ENCODE measurements at regions not wholly inside any gene's neighbourhood (a gene's known extent, or its start where the extent isn't known, plus 50 kb on each side); places are given as distances from the start of the nearest gene placed in this dataset.

GRCh38 chr19:29393915-29394460 is 131.8 kb upstream of the VSTM2B start:
- H3K4me3 ChIP-seq (ENCODE audit: low read depth, low read length) = no peak overlapping the region
- no peak for DNase-seq (ENCODE audit: low read depth)
- in situ Hi-C loops (cut with HindIII; ENCODE audit: low sequenced_read_pairs) = no loop called here
- TF ChIP-seq CTCF (IDR thresholded peaks at IDR 0.05; ENCODE audit: low read depth, low read length, missing control alignments) = no peak

- no peak for TF ChIP-seq CTCF (IDR thresholded peaks at IDR 0.05; ENCODE audit: low read depth, low read length, missing control alignments)
- DNase-seq (ENCODE audit: low read depth) = no peak
- H3K4me3 ChIP-seq (ENCODE audit: low read depth, low read length) = no peak overlapping the region
- in situ Hi-C loops (cut with HindIII; ENCODE audit: low sequenced_read_pairs) = no loop called here
Observed at GRCh38 chr19:29395111-29395733, 130.6 kb upstream of the VSTM2B start.

- in situ Hi-C loops (cut with HindIII; ENCODE audit: low sequenced_read_pairs) = no loop called here
- no peak for TF ChIP-seq CTCF (IDR thresholded peaks at IDR 0.05; ENCODE audit: low read depth, low read length, missing control alignments)
- DNase-seq (ENCODE audit: low read depth) = no peak
- H3K4me3 ChIP-seq (ENCODE audit: low read depth, low read length) = no peak overlapping the region
Observed at GRCh38 chr19:29395734-29396414, 129.9 kb upstream of the VSTM2B start.

GRCh38 chr19:29396925-29397324 is 128.9 kb upstream of the VSTM2B start:
- in situ Hi-C loops (cut with HindIII; ENCODE audit: low sequenced_read_pairs) = no loop called here
- no peak for TF ChIP-seq CTCF (IDR thresholded peaks at IDR 0.05; ENCODE audit: low read depth, low read length, missing control alignments)
- no peak for DNase-seq (ENCODE audit: low read depth)
- H3K4me3 ChIP-seq (ENCODE audit: low read depth, low read length) = no peak overlapping the region

- in situ Hi-C loops (cut with HindIII; ENCODE audit: low sequenced_read_pairs) = no loop called here
- no peak overlapping the region for H3K4me3 ChIP-seq (ENCODE audit: low read depth, low read length)
- no peak for TF ChIP-seq CTCF (IDR thresholded peaks at IDR 0.05; ENCODE audit: low read depth, low read length, missing control alignments)
- DNase-seq (ENCODE audit: low read depth) = no peak
Observed at GRCh38 chr19:29397748-29398147, 128.0 kb upstream of the VSTM2B start.

GRCh38 chr19:29399804-29400203 is 126.0 kb upstream of the VSTM2B start:
- in situ Hi-C loops (cut with HindIII; ENCODE audit: low sequenced_read_pairs) = no loop called here
- H3K4me3 ChIP-seq (ENCODE audit: low read depth, low read length) = no peak overlapping the region
- DNase-seq (ENCODE audit: low read depth) = no peak
- TF ChIP-seq CTCF (IDR thresholded peaks at IDR 0.05; ENCODE audit: low read depth, low read length, missing control alignments) = no peak

Data from astrocyte of the cerebellum (primary cell).